Bronchial epithelial cell (primary cell): ENCODE measurements at regions not wholly inside any gene's neighbourhood (a gene's known extent, or its start where the extent isn't known, plus 50 kb on each side); places are given as distances from the start of the nearest gene placed in this dataset.

Experiments used
- DNase-seq: peaks from one replicate; pipeline ENCODE4 v3.0.0-alpha.2; 2010; ENCODE audit warnings: low read depth
- FAIRE-seq: peaks from 2 replicates; lab custom pipeline; 2011; peaks lifted over from hg19 to GRCh38; lab: Jason Lieb, UNC
- H3K27me3 ChIP-seq: 2 replicates; pipeline ENCODE4 v1.5.1; 2011; ENCODE audit warnings: low read length; ENCODE audit not compliant: control insufficient read depth, insufficient read depth
- H3K36me3 ChIP-seq: 2 replicates; pipeline ENCODE4 v1.5.1; 2011; ENCODE audit warnings: low read length; ENCODE audit not compliant: control insufficient read depth, insufficient read depth
- H3K4me3 ChIP-seq: 2 replicates; pipeline ENCODE4 v1.5.1; 2011; ENCODE audit warnings: mild to moderate bottlenecking, low read depth, low read length, control low read depth
- TF ChIP-seq, protein P1 (sequence below): IDR thresholded peaks from 2 replicates; pipeline ENCODE4 v1.5.1; 2011; ENCODE audit warnings: mild to moderate bottlenecking, moderate library complexity, low read length, control low read depth, inconsistent platforms; ENCODE audit not compliant: insufficient read depth, severe bottlenecking

DNA sequence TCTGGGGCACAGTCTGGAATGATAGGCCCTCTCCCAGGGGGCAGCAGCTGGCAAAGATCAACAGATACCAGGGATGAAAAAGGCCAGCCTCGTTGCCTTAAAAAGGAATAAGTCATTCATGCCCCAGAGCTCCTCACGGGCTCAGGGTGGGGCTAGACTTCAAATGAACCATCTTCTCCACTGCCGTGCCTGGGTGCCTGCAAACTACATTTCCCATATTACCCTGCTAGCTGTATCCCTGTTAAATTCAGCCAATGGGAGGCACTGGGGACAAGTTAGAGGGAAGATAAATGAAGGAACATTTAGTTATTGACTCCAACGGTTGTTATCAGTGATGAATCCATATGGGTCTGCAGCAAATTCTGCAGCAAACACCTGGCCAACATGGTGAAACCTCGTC, 101.2 kb upstream of the CYYR1 start:
- no peaks in the 10 kb centered on the region for H3K36me3 ChIP-seq
- H3K27me3 ChIP-seq: no peaks in the 10 kb centered on the region
- TF ChIP-seq, protein P1, sequence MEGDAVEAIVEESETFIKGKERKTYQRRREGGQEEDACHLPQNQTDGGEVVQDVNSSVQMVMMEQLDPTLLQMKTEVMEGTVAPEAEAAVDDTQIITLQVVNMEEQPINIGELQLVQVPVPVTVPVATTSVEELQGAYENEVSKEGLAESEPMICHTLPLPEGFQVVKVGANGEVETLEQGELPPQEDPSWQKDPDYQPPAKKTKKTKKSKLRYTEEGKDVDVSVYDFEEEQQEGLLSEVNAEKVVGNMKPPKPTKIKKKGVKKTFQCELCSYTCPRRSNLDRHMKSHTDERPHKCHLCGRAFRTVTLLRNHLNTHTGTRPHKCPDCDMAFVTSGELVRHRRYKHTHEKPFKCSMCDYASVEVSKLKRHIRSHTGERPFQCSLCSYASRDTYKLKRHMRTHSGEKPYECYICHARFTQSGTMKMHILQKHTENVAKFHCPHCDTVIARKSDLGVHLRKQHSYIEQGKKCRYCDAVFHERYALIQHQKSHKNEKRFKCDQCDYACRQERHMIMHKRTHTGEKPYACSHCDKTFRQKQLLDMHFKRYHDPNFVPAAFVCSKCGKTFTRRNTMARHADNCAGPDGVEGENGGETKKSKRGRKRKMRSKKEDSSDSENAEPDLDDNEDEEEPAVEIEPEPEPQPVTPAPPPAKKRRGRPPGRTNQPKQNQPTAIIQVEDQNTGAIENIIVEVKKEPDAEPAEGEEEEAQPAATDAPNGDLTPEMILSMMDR: no peak
- DNase-seq: no peak
- H3K4me3 ChIP-seq: no peak overlapping the region
- no peak for FAIRE-seq

GRCh38 chr21:26669215-26669764, 96.2 kb upstream of the CYYR1 start:
- TF ChIP-seq, protein P1: no peak
- FAIRE-seq: no peak

GRCh38 chr21:26659757-26660156, 86.7 kb upstream of the CYYR1 start:
- FAIRE-seq: no peak
- TF ChIP-seq, protein P1: no peak
- DNase-seq: no peak
- H3K36me3 ChIP-seq: no peaks in the 10 kb centered on the region
- H3K27me3 ChIP-seq: no peaks in the 10 kb centered on the region
- H3K4me3 ChIP-seq: no peak overlapping the region

More at GRCh38 chr21:26669215-26669764, 96.2 kb upstream of the CYYR1 start:
- Histone ChIP-seq H3K4me3 (no peak overlapping the region), H3K27me3 (no peaks in the 10 kb centered on the region), H3K36me3 (no peaks in the 10 kb centered on the region)
- DNase-seq: no peak

GRCh38 chr21:26659182-26659581, 86.1 kb upstream of the CYYR1 start:
- no peak for FAIRE-seq
- Histone ChIP-seq H3K27me3 (no peaks in the 10 kb centered on the region), H3K4me3 (no peak overlapping the region), H3K36me3 (no peaks in the 10 kb centered on the region)
- DNase-seq: peak; percentile 81
- TF ChIP-seq, protein P1: no peak

- Histone ChIP-seq H3K4me3 (no peak overlapping the region), H3K36me3 (no peaks in the 10 kb centered on the region), H3K27me3 (no peaks in the 10 kb centered on the region)
- DNase-seq (no peak), FAIRE-seq (no peak)
- TF ChIP-seq, protein P1: no peak
These were observed 82.4 kb upstream of the CYYR1 start for GRCh38 chr21:26655460-26655859.

DNA sequence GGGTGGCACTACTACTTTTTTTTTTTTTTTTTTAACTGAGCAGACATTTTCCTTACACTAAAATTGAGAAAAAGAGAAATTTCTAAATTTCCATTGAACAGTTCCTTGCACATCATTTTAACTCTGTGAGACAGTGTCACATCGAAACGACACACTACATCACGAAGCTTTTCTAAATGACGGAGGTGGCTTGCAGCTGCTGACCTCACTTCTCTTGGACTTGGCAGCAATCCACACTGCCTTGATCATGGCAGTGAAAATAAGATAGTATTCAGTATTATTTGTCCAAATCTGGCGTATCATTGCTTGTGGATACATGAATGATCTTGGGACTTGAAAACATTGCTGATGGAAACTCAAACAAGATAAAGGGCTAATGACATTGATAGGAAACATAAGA, 80.3 kb upstream of the CYYR1 start:
- Histone ChIP-seq H3K36me3 (no peaks in the 10 kb centered on the region), H3K27me3 (no peaks in the 10 kb centered on the region), H3K4me3 (no peak overlapping the region)
- no peak for DNase-seq
- no peak for FAIRE-seq
- TF ChIP-seq, protein P1: no peak
